Mesenchymal stem cell (in vitro differentiated cells and primary cell): ENCODE measurements at regions not wholly inside any gene's neighbourhood (a gene's known extent, or its start where the extent isn't known, plus 50 kb on each side); places are given as distances from the start of the nearest gene placed in this dataset.
A peak's percentile ranks its signal among the peaks of the same experiment; 100 is the strongest.

Experiments used
- DNase-seq: peaks from one replicate; pipeline ENCODE4 v3.0.0-alpha.2; 2013
- H2AFZ ChIP-seq: one replicate; pipeline ENCODE4 v1.6.1; 2013; ENCODE audit warnings: low read depth, mild to moderate bottlenecking, control low read depth, inconsistent platforms, low read length, moderate library complexity
- H2AK5ac ChIP-seq: 2 replicates; pipeline ENCODE4 v1.6.1; 2013; ENCODE audit warnings: low read length, moderate library complexity, mild to moderate bottlenecking, inconsistent platforms; ENCODE audit not compliant: severe bottlenecking
- H2BK120ac ChIP-seq: one replicate; pipeline ENCODE4 v1.6.1; 2013; ENCODE audit warnings: low read depth, mild to moderate bottlenecking, inconsistent platforms, low read length, moderate library complexity
- H2BK12ac ChIP-seq, 2 experiments: one replicate each; pipeline ENCODE4 v1.6.1; 2013; ENCODE audit warnings: inconsistent platforms in 2 of 2, low read length in 2 of 2, mild to moderate bottlenecking in 2 of 2, moderate library complexity in 2 of 2, control low read depth in 1 of 2
- H2BK15ac ChIP-seq: one replicate; pipeline ENCODE4 v1.6.1; 2013; ENCODE audit warnings: mild to moderate bottlenecking, low read depth, inconsistent platforms; ENCODE audit not compliant: poor library complexity, severe bottlenecking
- H2BK5ac ChIP-seq: 2 replicates; pipeline ENCODE4 v1.6.1; 2013; ENCODE audit warnings: low read depth, mild to moderate bottlenecking, low read length, control low read depth, inconsistent platforms; ENCODE audit not compliant: poor library complexity, severe bottlenecking
- H3K14ac ChIP-seq, 2 experiments: one replicate each; pipeline ENCODE4 v1.6.1; 2013; ENCODE audit warnings: inconsistent platforms in 2 of 2, low read length in 2 of 2, control low read depth in 1 of 2, mild to moderate bottlenecking in 1 of 2, moderate library complexity in 1 of 2
- H3K18ac ChIP-seq, 2 experiments: one replicate each; pipeline ENCODE4 v1.6.1; 2013; ENCODE audit warnings: inconsistent platforms in 2 of 2, low read length in 2 of 2, control low read depth in 1 of 2, low read depth in 1 of 2, mild to moderate bottlenecking in 1 of 2
- H3K23ac ChIP-seq, 2 experiments: one replicate each; pipeline ENCODE4 v1.6.1; 2013; ENCODE audit warnings: inconsistent platforms in 2 of 2, low read length in 2 of 2, mild to moderate bottlenecking in 2 of 2, moderate library complexity in 2 of 2, control low read depth in 1 of 2
- H3K27ac ChIP-seq: 2 replicates; pipeline ENCODE4 v1.5.1; 2013; ENCODE audit warnings: mild to moderate bottlenecking, moderate library complexity, low read length, control low read depth, inconsistent platforms; ENCODE audit not compliant: poor library complexity, severe bottlenecking
- H3K27me3 ChIP-seq, 2 experiments: 2 replicates each; pipeline versions ENCODE4 v1.6.1 to v1.7.0; 2013; ENCODE audit warnings: low read length in 2 of 2, mild to moderate bottlenecking in 2 of 2, moderate library complexity in 2 of 2, control low read depth in 1 of 2, inconsistent platforms in 1 of 2; ENCODE audit not compliant: control insufficient read depth in 1 of 2, insufficient read depth in 1 of 2
- H3K36me3 ChIP-seq, 2 experiments: 2 replicates each; pipeline versions ENCODE4 v1.6.1 to v1.7.0; 2013; ENCODE audit warnings: low read length in 2 of 2, control low read depth in 1 of 2, inconsistent platforms in 1 of 2, low read depth in 1 of 2, mild to moderate bottlenecking in 1 of 2; ENCODE audit not compliant: insufficient read depth in 2 of 2, control insufficient read depth in 1 of 2
- H3K4ac ChIP-seq, 2 experiments: one replicate each; pipeline ENCODE4 v1.6.1; 2013; ENCODE audit warnings: inconsistent platforms in 2 of 2, low read length in 2 of 2, mild to moderate bottlenecking in 2 of 2, moderate library complexity in 2 of 2, control low read depth in 1 of 2, low read depth in 1 of 2
- H3K4me1 ChIP-seq: 2 replicates; pipeline ENCODE4 v1.6.1; 2013; ENCODE audit warnings: low read depth, low read length, control low read depth; ENCODE audit not compliant: control insufficient read depth, insufficient read depth
- H3K4me2 ChIP-seq: 2 replicates; pipeline ENCODE4 v1.6.1; 2013; ENCODE audit warnings: low read length, mild to moderate bottlenecking, inconsistent platforms; ENCODE audit not compliant: poor library complexity, severe bottlenecking
- H3K4me3 ChIP-seq, 2 experiments: 2 replicates each; pipeline versions ENCODE4 v1.5.1 to v1.7.0; 2013; ENCODE audit warnings: low read length in 2 of 2, mild to moderate bottlenecking in 2 of 2, control low read depth in 1 of 2, low read depth in 1 of 2; ENCODE audit not compliant: insufficient read depth in 1 of 2
- H3K79me1 ChIP-seq: replicated peaks from 2 replicates; pipeline ENCODE4 v1.6.1; 2013; ENCODE audit warnings: mild to moderate bottlenecking, control low read depth, low read length, inconsistent platforms; ENCODE audit not compliant: poor library complexity, severe bottlenecking
- H3K9ac ChIP-seq: 2 replicates; pipeline ENCODE4 v1.7.0; 2013; ENCODE audit warnings: mild to moderate bottlenecking, low read length, moderate library complexity
- H3K9me3 ChIP-seq: 2 replicates; pipeline ENCODE4 v1.7.0; 2013; ENCODE audit warnings: mild to moderate bottlenecking, low read length; ENCODE audit not compliant: control insufficient read depth
- H4K8ac ChIP-seq: one replicate; pipeline ENCODE4 v1.6.1; 2013; ENCODE audit warnings: inconsistent platforms, mild to moderate bottlenecking, low read length, moderate library complexity
- H4K91ac ChIP-seq: one replicate; pipeline ENCODE4 v1.6.1; 2013; ENCODE audit warnings: mild to moderate bottlenecking, low read length, inconsistent platforms
- WGBS: methylation state at CpG from one replicate; pipeline ENCODE4 v1.1.7; 2013; ENCODE audit warnings: mixed read lengths; 5-methylcytosine and 5-hydroxymethylcytosine counted together

GRCh38 chr10:45199205-45199740 is 116.1 kb downstream of the OR13A1 start:
- Histone ChIP-seq H3K4me3 (peak overlapping the region in 1 of 2 experiments; percentile 3), H3K14ac (no peak overlapping the region), H3K27ac (no peak overlapping the region), H2BK120ac (no peak overlapping the region), H3K79me1 (no peaks in the 10 kb centered on the region), H3K4me2 (no peak overlapping the region), H3K4me1 (no peaks in the 10 kb centered on the region), H4K91ac (peak overlapping the region; percentile 50), H4K8ac (no peak overlapping the region), H3K27me3 (peaks cover 0 to 23% of the 10 kb centered on the region in 2 experiments), H2BK12ac (no peak overlapping the region), H3K18ac (no peak overlapping the region), H2BK15ac (no peak overlapping the region), H3K23ac (no peak overlapping the region), H2AFZ (no peak overlapping the region), H3K4ac (no peak overlapping the region), H2AK5ac (no peak overlapping the region), H3K9ac (no peak overlapping the region), H2BK5ac (no peak overlapping the region), H3K9me3 (no peaks in the 10 kb centered on the region), H3K36me3 (no peaks in the 10 kb centered on the region)
- WGBS, result 91% methylated on average over 28 of the region's 28 CpGs
- DNase-seq, result no peak

DNA sequence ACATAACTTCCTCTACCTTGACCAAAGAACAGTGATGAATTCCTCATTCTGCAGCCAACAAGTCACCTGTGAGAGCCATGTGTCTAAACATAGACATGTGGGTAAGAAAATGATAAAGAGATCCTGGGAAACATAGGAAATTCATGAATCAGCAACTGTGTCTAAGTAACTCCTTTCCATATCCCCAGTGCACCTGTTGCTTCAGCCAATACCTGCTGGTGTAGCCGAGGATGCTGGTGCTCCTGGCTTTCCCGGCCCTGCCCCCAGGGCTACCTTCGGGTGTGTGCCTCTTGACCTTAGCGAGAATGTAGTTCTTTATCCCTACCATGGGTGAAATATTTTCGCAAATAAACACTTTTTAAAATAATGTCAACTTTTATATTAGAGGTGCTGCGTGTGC is 114.1 kb downstream of the OR13A1 start:
- H4K91ac ChIP-seq, result no peak overlapping the region
- H3K23ac ChIP-seq, result no peak overlapping the region
- no peak overlapping the region for H3K4me3 ChIP-seq
- H2BK5ac ChIP-seq, result no peak overlapping the region
- no peak overlapping the region for H3K4ac ChIP-seq
- no peak overlapping the region for H3K27ac ChIP-seq
- H3K4me1 ChIP-seq, result no peaks in the 10 kb centered on the region
- no peak overlapping the region for H2BK120ac ChIP-seq
- H3K9ac ChIP-seq, result no peak overlapping the region
- H2AFZ ChIP-seq, result no peak overlapping the region
- H4K8ac ChIP-seq, result no peak overlapping the region
- no peak overlapping the region for H2BK12ac ChIP-seq
- H3K4me2 ChIP-seq, result no peak overlapping the region
- WGBS, result 87% methylated on average over 3 of the region's 6 CpGs
- H2AK5ac ChIP-seq, result no peak overlapping the region
- H3K18ac ChIP-seq, result no peak overlapping the region
- DNase-seq, result no peak
- no peak overlapping the region for H3K14ac ChIP-seq
- H3K27me3 ChIP-seq, result peaks cover 0 to 26% of the 10 kb centered on the region in 2 experiments
- no peak overlapping the region for H2BK15ac ChIP-seq
- H3K9me3 ChIP-seq, result no peaks in the 10 kb centered on the region
- H3K36me3 ChIP-seq, result no peaks in the 10 kb centered on the region
- no peaks in the 10 kb centered on the region for H3K79me1 ChIP-seq

DNA sequence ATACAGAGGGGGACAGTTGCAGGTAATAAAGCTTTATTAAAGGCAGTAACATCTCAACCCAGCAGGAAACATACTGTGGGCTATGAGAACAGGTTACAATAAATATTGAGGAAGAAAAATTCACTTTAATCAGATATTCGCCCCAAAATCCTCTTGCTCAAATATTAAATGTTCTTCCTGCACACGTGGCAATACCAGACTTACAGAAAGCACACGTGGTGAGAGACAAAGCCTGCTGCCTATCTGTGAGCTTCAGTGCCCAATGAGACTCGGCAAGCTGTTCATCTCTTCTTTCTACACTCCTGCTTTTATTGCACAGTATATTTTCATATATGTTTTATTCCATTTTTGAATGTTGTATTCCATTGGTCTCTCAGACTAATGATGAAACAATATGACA is 113.2 kb downstream of the OR13A1 start:
- H3K18ac ChIP-seq, result no peak overlapping the region
- H3K23ac ChIP-seq, result no peak overlapping the region
- no peak overlapping the region for H3K27ac ChIP-seq
- H3K4ac ChIP-seq, result no peak overlapping the region
- no peaks in the 10 kb centered on the region for H3K4me1 ChIP-seq
- no peak overlapping the region for H3K4me3 ChIP-seq
- H2BK5ac ChIP-seq, result no peak overlapping the region
- no peaks in the 10 kb centered on the region for H3K9me3 ChIP-seq
- H2BK15ac ChIP-seq, result no peak overlapping the region
- no peak overlapping the region for H2BK12ac ChIP-seq
- H4K91ac ChIP-seq, result no peak overlapping the region
- no peaks in the 10 kb centered on the region for H3K79me1 ChIP-seq
- H3K9ac ChIP-seq, result no peak overlapping the region
- no peak overlapping the region for H2BK120ac ChIP-seq
- DNase-seq, result no peak
- 40% methylated on average over 3 of the region's 4 CpGs for WGBS
- H4K8ac ChIP-seq, result no peak overlapping the region
- peaks cover 0 to 26% of the 10 kb centered on the region in 2 experiments for H3K27me3 ChIP-seq
- no peaks in the 10 kb centered on the region for H3K36me3 ChIP-seq
- no peak overlapping the region for H2AK5ac ChIP-seq
- H3K4me2 ChIP-seq, result no peak overlapping the region
- H2AFZ ChIP-seq, result no peak overlapping the region
- no peak overlapping the region for H3K14ac ChIP-seq

DNA sequence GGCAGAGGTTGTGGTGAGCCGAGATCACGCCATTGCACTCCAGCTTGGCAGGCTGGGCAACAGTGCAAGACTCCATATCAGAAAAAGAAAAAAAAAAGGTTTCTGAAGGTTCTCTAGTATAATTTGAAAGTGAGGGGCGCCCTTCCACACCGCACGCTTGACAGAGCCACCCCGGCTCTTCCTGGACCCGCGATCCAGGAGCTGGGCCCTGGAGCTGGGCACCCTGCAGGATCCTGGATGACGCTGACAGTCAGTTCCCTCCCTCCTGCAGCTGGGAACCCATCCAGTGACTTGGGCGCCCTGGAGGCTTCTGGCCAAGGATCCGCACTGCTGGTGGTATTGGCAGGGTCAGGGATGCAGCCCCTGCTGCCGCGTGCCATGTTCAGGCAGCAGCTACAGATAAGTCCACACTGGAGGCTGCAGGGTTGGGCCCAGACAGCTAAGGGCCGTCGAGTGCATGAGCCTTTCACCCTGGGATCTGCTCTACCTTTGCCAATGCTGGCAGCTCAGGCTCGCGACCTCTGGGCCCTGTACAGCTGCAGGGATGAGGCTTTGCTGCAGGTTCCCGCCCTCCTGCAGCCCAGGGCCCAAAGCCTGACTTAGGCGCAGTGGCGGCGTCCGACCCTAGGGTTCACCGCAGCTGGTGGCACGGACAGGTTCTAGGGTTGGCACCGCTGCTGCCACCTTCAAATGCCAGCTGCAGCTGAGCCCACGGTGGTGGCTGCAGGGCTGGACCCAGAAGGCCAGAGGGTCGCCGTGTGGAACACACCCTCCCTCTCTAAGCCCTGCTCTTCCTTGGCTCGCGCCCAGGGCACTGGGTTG is 110.2 kb downstream of the OR13A1 start:
- 86% methylated on average over 30 of the region's 30 CpGs for WGBS

More for the DNA sequence above, 110.2 kb downstream of the OR13A1 start:
- Histone ChIP-seq H3K27ac (no peak overlapping the region), H3K4me2 (no peak overlapping the region), H4K91ac (no peak overlapping the region), H2BK12ac (no peak overlapping the region), H3K4ac (no peak overlapping the region), H3K18ac (no peak overlapping the region), H3K4me1 (no peaks in the 10 kb centered on the region), H3K23ac (no peak overlapping the region), H2AK5ac (no peak overlapping the region), H2BK15ac (no peak overlapping the region), H3K9ac (no peak overlapping the region), H4K8ac (no peak overlapping the region), H2BK5ac (no peak overlapping the region), H3K9me3 (peaks cover 18% of the 10 kb centered on the region), H3K36me3 (no peaks in the 10 kb centered on the region), H3K14ac (no peak overlapping the region), H3K79me1 (no peaks in the 10 kb centered on the region), H3K27me3 (peaks cover 0 to 20% of the 10 kb centered on the region in 2 experiments), H3K4me3 (no peak overlapping the region), H2AFZ (no peak overlapping the region), H2BK120ac (no peak overlapping the region)
- no peak for DNase-seq
